Neuronal stem cell (in vitro differentiated cells): ENCODE measurements at regions not wholly inside any gene's neighbourhood (a gene's known extent, or its start where the extent isn't known, plus 50 kb on each side); places are given as distances from the start of the nearest gene placed in this dataset.
A peak's percentile ranks its signal among the peaks of the same experiment; 100 is the strongest.

Experiments used
- DNase-seq: peaks from one replicate; pipeline ENCODE4 v3.0.0-alpha.2; 2013; ENCODE audit warnings: low spot score
- H2AFZ ChIP-seq: one replicate; pipeline ENCODE4 v1.6.1; 2013; ENCODE audit warnings: mild to moderate bottlenecking, low read length, inconsistent platforms
- H2AK5ac ChIP-seq: 2 replicates; pipeline ENCODE4 v1.6.1; 2013; ENCODE audit warnings: low read depth, mild to moderate bottlenecking, inconsistent platforms, low read length, moderate library complexity, mixed read lengths
- H2BK120ac ChIP-seq: 2 replicates; pipeline ENCODE4 v1.6.1; 2013; ENCODE audit warnings: low read depth, mild to moderate bottlenecking, inconsistent platforms, low read length, moderate library complexity, mixed read lengths
- H2BK12ac ChIP-seq: one replicate; pipeline ENCODE4 v1.6.1; 2013; ENCODE audit warnings: low read length, inconsistent platforms
- H2BK15ac ChIP-seq: 2 replicates; pipeline ENCODE4 v1.6.1; 2013; ENCODE audit warnings: mild to moderate bottlenecking, low read length, inconsistent platforms, mixed read lengths
- H2BK5ac ChIP-seq: one replicate; pipeline ENCODE4 v1.6.1; 2013; ENCODE audit warnings: inconsistent platforms, mild to moderate bottlenecking, low read length, moderate library complexity
- H3K14ac ChIP-seq: one replicate; pipeline ENCODE4 v1.6.1; 2013; ENCODE audit warnings: low read length, inconsistent platforms
- H3K18ac ChIP-seq: 2 replicates; pipeline ENCODE4 v1.6.1; 2013; ENCODE audit warnings: low read length, inconsistent platforms
- H3K23ac ChIP-seq: 2 replicates; pipeline ENCODE4 v1.6.1; 2013; ENCODE audit warnings: low read depth, mild to moderate bottlenecking, mixed read lengths, low read length, inconsistent platforms; ENCODE audit not compliant: poor library complexity
- H3K27ac ChIP-seq: replicated peaks from 3 replicates; pipeline ENCODE4 v1.5.1; 2013; ENCODE audit warnings: low read length, inconsistent platforms
- H3K27me3 ChIP-seq, 3 experiments: 2 replicates each; pipeline ENCODE4 v1.6.1; 2013; ENCODE audit warnings: low read length in 3 of 3, mild to moderate bottlenecking in 2 of 3, inconsistent platforms in 1 of 3, low read depth in 1 of 3, mixed read lengths in 1 of 3, moderate library complexity in 1 of 3; ENCODE audit not compliant: control insufficient read depth in 3 of 3, insufficient read depth in 3 of 3
- H3K36me3 ChIP-seq, 2 donors: replicated peaks in 1 of 2; 2 replicates each; pipeline ENCODE4 v1.6.1; 2013; ENCODE audit warnings: low read length in 2 of 2; ENCODE audit not compliant: control insufficient read depth in 2 of 2, insufficient read depth in 2 of 2
- H3K4ac ChIP-seq: 2 replicates; pipeline ENCODE4 v1.6.1; 2013; ENCODE audit warnings: inconsistent platforms, mild to moderate bottlenecking, low read length, moderate library complexity
- H3K4me1 ChIP-seq, 2 donors: 1 replicate in 1 of 2; 2 replicates in 1 of 2; pipeline ENCODE4 v1.6.1; 2013; ENCODE audit warnings: low read length in 2 of 2, low read depth in 1 of 2; ENCODE audit not compliant: control insufficient read depth in 2 of 2, insufficient read depth in 1 of 2
- H3K4me2 ChIP-seq: one replicate; pipeline ENCODE4 v1.6.1; 2013; ENCODE audit warnings: mild to moderate bottlenecking, low read length, inconsistent platforms; ENCODE audit not compliant: insufficient read depth, poor library complexity, severe bottlenecking
- H3K4me3 ChIP-seq, 2 donors: 2 replicates each; pipeline ENCODE4 v1.5.1; 2013; ENCODE audit warnings: low read length in 2 of 2, mild to moderate bottlenecking in 2 of 2, inconsistent platforms in 1 of 2, moderate library complexity in 1 of 2
- H3K79me1 ChIP-seq: one replicate; pipeline ENCODE4 v1.6.1; 2013; ENCODE audit warnings: low read depth, mild to moderate bottlenecking, inconsistent platforms, low read length, moderate library complexity
- H3K9ac ChIP-seq: one replicate; pipeline ENCODE4 v1.6.1; 2013; ENCODE audit warnings: mild to moderate bottlenecking, low read depth, low read length, inconsistent platforms; ENCODE audit not compliant: poor library complexity
- H3K9me3 ChIP-seq, 2 donors: replicated peaks in 1 of 2; 2 replicates each; pipeline versions ENCODE3 to v1.6.1; 2013; ENCODE audit warnings: low read length in 2 of 2, mild to moderate bottlenecking in 2 of 2, inconsistent platforms in 1 of 2, low read depth in 1 of 2, mixed read lengths in 1 of 2, moderate library complexity in 1 of 2; ENCODE audit not compliant: control insufficient read depth in 2 of 2, insufficient read depth in 1 of 2
- H4K8ac ChIP-seq: one replicate; pipeline ENCODE4 v1.6.1; 2013; ENCODE audit warnings: low read depth, mild to moderate bottlenecking, inconsistent platforms, low read length, moderate library complexity
- H4K91ac ChIP-seq: one replicate; pipeline ENCODE4 v1.6.1; 2013; ENCODE audit warnings: low read length, low read depth, mild to moderate bottlenecking, inconsistent platforms; ENCODE audit not compliant: poor library complexity
- WGBS, 2 donors: extraction: QIAGEN DNeasy Blood & Tissue Kit; methylation state at CpG; one replicate each; pipeline ENCODE4 v1.1.7; 2013; ENCODE audit warnings: missing lambda C conversion rate in 2 of 2, mixed read lengths in 1 of 2; ENCODE audit not compliant: insufficient read length in 2 of 2, insufficient replicate concordance in 1 of 2; ENCODE audit errors: extremely low coverage in 2 of 2; 5-methylcytosine and 5-hydroxymethylcytosine counted together

- no peak overlapping the region for H3K4ac ChIP-seq
- no peak overlapping the region for H3K27ac ChIP-seq
These were observed 152.7 kb downstream of the SOX9 start for GRCh38 chr17:72273289-72274056.

GRCh38 chr17:72274614-72275013 lies 153.8 kb downstream of the SOX9 start:
- H3K9me3 ChIP-seq, result no peaks in the 10 kb centered on the region
- peaks cover 0 to 2% of the 10 kb centered on the region in 2 donors for H3K4me1 ChIP-seq
- no peak overlapping the region for H3K14ac ChIP-seq
- no peak overlapping the region for H2BK5ac ChIP-seq
- no peak overlapping the region for H3K23ac ChIP-seq
- H4K8ac ChIP-seq, result no peak overlapping the region
- no peak overlapping the region for H3K27ac ChIP-seq
- no peak overlapping the region for H2BK12ac ChIP-seq
- H3K9ac ChIP-seq, result no peak overlapping the region
- no peak overlapping the region for H4K91ac ChIP-seq
- no peak for DNase-seq
- no peak overlapping the region for H2BK120ac ChIP-seq
- no peak overlapping the region for H3K4me2 ChIP-seq
- no peak overlapping the region for H2AFZ ChIP-seq
- H3K18ac ChIP-seq, result no peak overlapping the region
- no peak overlapping the region for H3K4ac ChIP-seq
- no CpG with 5 or more reads among the region's 2 CpGs for WGBS, 2 donors
- H3K36me3 ChIP-seq, result no peaks in the 10 kb centered on the region
- H3K4me3 ChIP-seq, result no peak overlapping the region
- H3K27me3 ChIP-seq, result no peaks in the 10 kb centered on the region
- H3K79me1 ChIP-seq, result no peaks in the 10 kb centered on the region
- no peak overlapping the region for H2BK15ac ChIP-seq
- no peak overlapping the region for H2AK5ac ChIP-seq

More at GRCh38 chr17:72273289-72274056, 152.7 kb downstream of the SOX9 start:
- Histone ChIP-seq H3K14ac (no peak overlapping the region), H3K4me2 (no peak overlapping the region), H4K8ac (no peak overlapping the region), H2BK12ac (no peak overlapping the region), H2BK5ac (no peak overlapping the region), H3K27me3 (no peaks in the 10 kb centered on the region), H3K4me3 (no peak overlapping the region), H3K18ac (peak overlapping the region; percentile 62), H2BK15ac (no peak overlapping the region), H4K91ac (no peak overlapping the region), H2AFZ (peak overlapping the region; percentile 35), H3K36me3 (no peaks in the 10 kb centered on the region), H3K23ac (no peak overlapping the region), H3K9me3 (no peaks in the 10 kb centered on the region), H3K9ac (no peak overlapping the region), H2AK5ac (no peak overlapping the region), H3K4me1 (peaks cover 0 to 2% of the 10 kb centered on the region in 2 donors), H2BK120ac (no peak overlapping the region), H3K79me1 (no peaks in the 10 kb centered on the region)
- no peak for DNase-seq
- WGBS, 2 donors, result no CpG with 5 or more reads among the region's 10 CpGs

GRCh38 chr17:72280881-72281280 lies 160.1 kb downstream of the SOX9 start:
- H3K27ac ChIP-seq, result no peak overlapping the region
- H4K8ac ChIP-seq, result no peak overlapping the region
- no peaks in the 10 kb centered on the region for H3K4me1 ChIP-seq
- H2BK120ac ChIP-seq, result no peak overlapping the region
- H4K91ac ChIP-seq, result no peak overlapping the region
- H3K27me3 ChIP-seq, result no peaks in the 10 kb centered on the region
- no peak overlapping the region for H2AK5ac ChIP-seq
- H3K4me2 ChIP-seq, result no peak overlapping the region
- no peak overlapping the region for H3K14ac ChIP-seq
- H3K36me3 ChIP-seq, result no peaks in the 10 kb centered on the region
- no peak overlapping the region for H2BK12ac ChIP-seq
- no peak overlapping the region for H2AFZ ChIP-seq
- H3K9me3 ChIP-seq, result no peaks in the 10 kb centered on the region
- WGBS, 2 donors, result no CpG with 5 or more reads among the region's 3 CpGs
- no peak overlapping the region for H3K18ac ChIP-seq
- H3K4ac ChIP-seq, result no peak overlapping the region
- no peak overlapping the region for H3K9ac ChIP-seq
- H3K23ac ChIP-seq, result no peak overlapping the region
- H2BK15ac ChIP-seq, result no peak overlapping the region
- no peak for DNase-seq
- no peaks in the 10 kb centered on the region for H3K79me1 ChIP-seq
- no peak overlapping the region for H3K4me3 ChIP-seq
- H2BK5ac ChIP-seq, result no peak overlapping the region

GRCh38 chr17:72282439-72283029 lies 161.7 kb downstream of the SOX9 start:
- Histone ChIP-seq H3K79me1 (no peaks in the 10 kb centered on the region), H4K91ac (no peak overlapping the region), H3K9ac (no peak overlapping the region), H3K4ac (no peak overlapping the region), H3K14ac (no peak overlapping the region), H4K8ac (no peak overlapping the region), H3K4me1 (no peaks in the 10 kb centered on the region), H3K4me3 (no peak overlapping the region), H3K27me3 (no peaks in the 10 kb centered on the region), H2BK15ac (no peak overlapping the region), H2AK5ac (no peak overlapping the region), H2BK120ac (no peak overlapping the region), H2BK5ac (no peak overlapping the region), H3K36me3 (no peaks in the 10 kb centered on the region), H2BK12ac (no peak overlapping the region), H3K23ac (no peak overlapping the region), H3K18ac (no peak overlapping the region), H3K27ac (no peak overlapping the region), H3K9me3 (no peaks in the 10 kb centered on the region), H2AFZ (no peak overlapping the region), H3K4me2 (no peak overlapping the region)
- no peak for DNase-seq
- no CpG with 5 or more reads among the region's 3 CpGs for WGBS, 2 donors
